ENCODE measurements at regions not wholly inside any gene's neighbourhood (a gene's known extent, or its start where the extent isn't known, plus 50 kb on each side); places are given as distances from the start of the nearest gene placed in this dataset.

GRCh38 chr10:44776181-44776580, 135.0 kb upstream of the TMEM72 start:
- TF ChIP-seq CTCF (conservative IDR thresholded peaks at IDR 0.05 in 1 of 2, IDR thresholded peaks at IDR 0.05 in 1 of 2; ENCODE audit: low read depth in 1 of 2, low read length in 2 of 2) (no peak), EZH2 (IDR thresholded peaks at IDR 0.05; ENCODE audit: low read length, missing control alignments) (no peak)
